Endothelial cell (in vitro differentiated cells): ENCODE measurements at regions not wholly inside any gene's neighbourhood (a gene's known extent, or its start where the extent isn't known, plus 50 kb on each side); places are given as distances from the start of the nearest gene placed in this dataset.

Experiments
- DNase-seq: peaks from one replicate; pipeline ENCODE4 v3.0.0; 2021; ENCODE audit warnings: low spot score
- H3K27ac Mint-ChIP-seq: one replicate; pipeline ENCODE4 v1.8.0; 2021; ENCODE audit warnings: mixed read lengths, inconsistent platforms; ENCODE audit not compliant: unreplicated experiment
- H3K27me3 Mint-ChIP-seq: one replicate; pipeline ENCODE4 v1.8.0; 2021; ENCODE audit warnings: mild to moderate bottlenecking, moderate library complexity, mixed read lengths, inconsistent platforms; ENCODE audit not compliant: unreplicated experiment
- H3K36me3 Mint-ChIP-seq: one replicate; pipeline ENCODE4 v1.8.0; 2021; ENCODE audit warnings: mild to moderate bottlenecking, low read depth, mixed read lengths, inconsistent platforms; ENCODE audit not compliant: unreplicated experiment
- H3K4me1 Mint-ChIP-seq: one replicate; pipeline ENCODE4 v1.8.0; 2021; ENCODE audit warnings: mild to moderate bottlenecking, mixed read lengths, inconsistent platforms; ENCODE audit not compliant: unreplicated experiment
- H3K4me3 Mint-ChIP-seq: one replicate; pipeline ENCODE4 v1.8.0; 2021; ENCODE audit warnings: mild to moderate bottlenecking, mixed read lengths, inconsistent platforms; ENCODE audit not compliant: unreplicated experiment
- H3K9me3 Mint-ChIP-seq: one replicate; pipeline ENCODE4 v1.8.0; 2021; ENCODE audit warnings: mixed read lengths, inconsistent platforms; ENCODE audit not compliant: unreplicated experiment
- TF ChIP-seq, protein P1 (sequence below): fragments of 200-600 bp; sonication (generic); IDR thresholded peaks from one replicate; pipeline ENCODE4 v1.5.0; 2021; ENCODE audit warnings: antibody characterized with exemption; ENCODE audit not compliant: unreplicated experiment

DNA sequence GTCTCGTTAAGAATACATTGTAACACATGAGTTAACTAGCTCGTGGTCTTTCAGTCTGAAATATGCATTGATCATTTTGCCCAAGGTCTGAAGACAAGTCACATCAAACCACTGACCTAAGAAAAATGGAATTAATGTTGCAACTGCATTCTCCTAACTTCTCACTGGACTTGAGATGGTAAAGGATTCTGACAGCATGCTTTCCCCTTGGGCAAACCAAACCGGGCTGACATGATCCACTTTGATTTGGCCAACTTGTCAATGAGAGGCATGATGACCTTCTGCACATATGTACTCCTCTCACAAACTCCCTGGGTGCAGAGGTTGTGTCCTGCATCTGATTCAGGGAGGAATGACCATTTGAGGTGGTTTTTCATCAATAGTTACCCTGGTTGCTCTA is 1982.5 kb upstream of the PIK3C3 start:
- Mint-ChIP-seq H3K9me3 (no peaks in the 10 kb centered on the region), H3K4me1 (peaks cover 9% of the 10 kb centered on the region), H3K36me3 (no peaks in the 10 kb centered on the region), H3K27me3 (no peaks in the 10 kb centered on the region), H3K27ac (no peak overlapping the region), H3K4me3 (no peak overlapping the region)
- TF ChIP-seq, protein P1, sequence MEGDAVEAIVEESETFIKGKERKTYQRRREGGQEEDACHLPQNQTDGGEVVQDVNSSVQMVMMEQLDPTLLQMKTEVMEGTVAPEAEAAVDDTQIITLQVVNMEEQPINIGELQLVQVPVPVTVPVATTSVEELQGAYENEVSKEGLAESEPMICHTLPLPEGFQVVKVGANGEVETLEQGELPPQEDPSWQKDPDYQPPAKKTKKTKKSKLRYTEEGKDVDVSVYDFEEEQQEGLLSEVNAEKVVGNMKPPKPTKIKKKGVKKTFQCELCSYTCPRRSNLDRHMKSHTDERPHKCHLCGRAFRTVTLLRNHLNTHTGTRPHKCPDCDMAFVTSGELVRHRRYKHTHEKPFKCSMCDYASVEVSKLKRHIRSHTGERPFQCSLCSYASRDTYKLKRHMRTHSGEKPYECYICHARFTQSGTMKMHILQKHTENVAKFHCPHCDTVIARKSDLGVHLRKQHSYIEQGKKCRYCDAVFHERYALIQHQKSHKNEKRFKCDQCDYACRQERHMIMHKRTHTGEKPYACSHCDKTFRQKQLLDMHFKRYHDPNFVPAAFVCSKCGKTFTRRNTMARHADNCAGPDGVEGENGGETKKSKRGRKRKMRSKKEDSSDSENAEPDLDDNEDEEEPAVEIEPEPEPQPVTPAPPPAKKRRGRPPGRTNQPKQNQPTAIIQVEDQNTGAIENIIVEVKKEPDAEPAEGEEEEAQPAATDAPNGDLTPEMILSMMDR, result no peak
- no peak for DNase-seq

DNA sequence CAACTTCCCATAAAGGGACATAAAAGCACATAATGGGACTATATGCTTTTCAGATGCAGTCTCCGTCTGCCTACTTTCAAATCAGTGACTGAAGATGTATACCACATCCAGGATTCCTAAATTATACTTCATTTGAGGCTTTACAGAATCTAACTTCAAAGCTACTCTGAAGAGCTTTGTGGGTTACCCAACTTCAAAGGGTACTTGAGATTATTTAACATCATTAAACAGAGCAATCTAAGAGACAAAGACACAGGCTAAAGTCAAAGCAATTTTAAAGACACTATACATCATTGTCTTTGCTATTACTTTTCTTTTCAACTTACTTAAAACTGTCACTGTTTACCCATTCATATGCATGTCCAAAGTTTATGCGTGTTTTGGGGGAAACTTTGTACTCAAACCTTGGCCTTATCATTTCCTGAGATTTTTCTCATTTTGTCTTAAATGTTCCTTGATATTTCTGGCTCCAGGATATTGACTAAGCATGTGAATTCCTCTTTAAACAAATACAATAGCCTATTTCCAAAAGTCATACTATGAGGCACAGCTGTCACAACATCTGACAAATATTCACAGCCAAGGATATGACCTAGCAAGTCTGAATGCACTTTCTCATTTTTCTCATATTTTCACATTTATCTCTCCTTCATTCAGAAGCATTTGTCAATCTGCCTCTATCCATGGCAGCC is 1985.1 kb upstream of the PIK3C3 start:
- TF ChIP-seq, protein P1, result no peak
- H3K27ac Mint-ChIP-seq, result no peak overlapping the region
- no peak for DNase-seq
- no peaks in the 10 kb centered on the region for H3K9me3 Mint-ChIP-seq
- H3K4me3 Mint-ChIP-seq, result no peak overlapping the region
- H3K27me3 Mint-ChIP-seq, result no peaks in the 10 kb centered on the region
- H3K4me1 Mint-ChIP-seq, result peaks cover 9% of the 10 kb centered on the region
- no peaks in the 10 kb centered on the region for H3K36me3 Mint-ChIP-seq

DNA sequence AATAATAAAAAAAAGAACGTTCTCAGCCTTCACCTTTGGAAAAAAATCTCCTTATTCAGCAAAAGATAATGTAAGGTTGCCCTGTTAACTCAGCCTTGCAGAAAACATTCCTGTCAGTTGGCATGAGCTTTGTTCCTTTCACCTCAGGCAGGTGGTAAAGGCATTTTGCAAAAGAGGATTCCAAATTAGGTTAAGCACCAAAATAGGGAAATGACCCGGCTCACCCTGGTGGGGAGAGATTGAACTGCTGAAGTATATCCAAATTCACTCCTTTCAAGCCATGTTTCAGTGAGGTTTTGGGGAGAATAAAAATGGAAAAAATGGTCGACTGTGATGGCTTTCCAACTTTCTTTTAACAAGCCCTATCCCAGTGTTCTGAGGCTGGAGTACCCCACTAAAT is 1988.8 kb upstream of the PIK3C3 start:
- Mint-ChIP-seq H3K27me3 (no peaks in the 10 kb centered on the region), H3K36me3 (no peaks in the 10 kb centered on the region), H3K9me3 (no peaks in the 10 kb centered on the region), H3K27ac (no peak overlapping the region), H3K4me1 (peaks cover 13% of the 10 kb centered on the region), H3K4me3 (no peak overlapping the region)
- no peak for DNase-seq
- TF ChIP-seq, protein P1, result peak; percentile 79

DNA sequence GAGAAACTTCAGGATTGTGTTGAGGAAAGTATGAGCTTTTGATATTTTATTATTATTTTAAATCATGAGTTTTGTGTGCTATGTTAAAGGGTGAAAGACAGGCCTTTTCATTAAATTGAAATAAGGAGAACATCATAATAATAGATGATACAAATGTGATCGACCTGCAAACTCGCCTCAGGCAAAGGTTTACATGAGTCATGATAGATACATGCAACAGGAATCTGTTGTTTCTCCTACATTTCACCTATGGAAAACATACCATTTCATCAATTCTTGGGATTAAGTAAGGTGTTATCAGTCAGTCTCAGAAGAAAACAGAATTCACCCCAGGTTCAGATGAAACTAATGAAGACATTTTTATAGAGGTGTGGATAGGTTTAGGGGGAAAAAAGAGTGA is 1992.5 kb upstream of the PIK3C3 start:
- TF ChIP-seq, protein P1, result no peak
- Mint-ChIP-seq H3K36me3 (no peaks in the 10 kb centered on the region), H3K4me1 (peaks cover 5% of the 10 kb centered on the region), H3K9me3 (no peaks in the 10 kb centered on the region), H3K27me3 (no peaks in the 10 kb centered on the region), H3K27ac (no peak overlapping the region), H3K4me3 (no peak overlapping the region)
- DNase-seq, result no peak

DNA sequence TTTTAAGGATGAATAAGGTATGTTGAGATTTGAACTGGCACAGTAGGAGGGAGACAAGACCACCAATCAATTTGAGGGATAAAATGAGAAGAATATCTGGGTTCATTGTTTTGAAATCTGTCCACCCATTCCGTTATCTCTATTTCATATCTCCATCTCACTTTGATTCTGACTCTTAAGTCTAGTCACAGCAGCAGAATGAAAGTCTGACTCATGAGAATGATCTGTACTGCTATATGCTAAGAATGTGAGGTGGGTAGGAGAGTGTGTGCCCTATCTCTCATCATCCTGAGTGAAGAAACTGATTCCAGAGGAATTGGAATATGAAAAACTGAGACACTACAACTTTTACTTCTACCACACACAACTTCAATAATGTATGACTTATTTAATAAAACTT is 1994.5 kb upstream of the PIK3C3 start:
- TF ChIP-seq, protein P1, result no peak
- Mint-ChIP-seq H3K27me3 (no peaks in the 10 kb centered on the region), H3K36me3 (no peaks in the 10 kb centered on the region), H3K4me1 (peaks cover 5% of the 10 kb centered on the region), H3K4me3 (no peak overlapping the region), H3K9me3 (no peaks in the 10 kb centered on the region), H3K27ac (no peak overlapping the region)
- no peak for DNase-seq
